Small intestine (tissue), 7 donors: ENCODE measurements at regions not wholly inside any gene's neighbourhood (a gene's known extent, or its start where the extent isn't known, plus 50 kb on each side); places are given as distances from the start of the nearest gene placed in this dataset.

ENCODE experiments used
- DNase-seq, 2 donors: peaks; one replicate each; pipeline versions ENCODE4 v3.0.0 to v3.0.0-alpha.2; 2013
- FAIRE-seq: peaks from 2 replicates; lab custom pipeline; 2012; peaks lifted over from hg19 to GRCh38; lab: Jason Lieb, UNC
- H3K27ac ChIP-seq, 3 donors: one replicate each; pipeline ENCODE4 v1.5.1; 2013; ENCODE audit warnings: low read length in 2 of 3, mild to moderate bottlenecking in 2 of 3, control low read depth in 1 of 3, inconsistent platforms in 1 of 3, low read depth in 1 of 3, moderate library complexity in 1 of 3
- H3K27me3 ChIP-seq, 3 donors: one replicate each; pipeline ENCODE4 v1.6.1; 2013; ENCODE audit warnings: low read length in 3 of 3, inconsistent platforms in 1 of 3; ENCODE audit not compliant: control insufficient read depth in 3 of 3, insufficient read depth in 3 of 3
- H3K36me3 ChIP-seq, 3 donors: one replicate each; pipeline ENCODE4 v1.6.1; 2013; ENCODE audit warnings: low read length in 3 of 3, inconsistent platforms in 1 of 3, low read depth in 1 of 3, mild to moderate bottlenecking in 1 of 3, moderate library complexity in 1 of 3; ENCODE audit not compliant: control insufficient read depth in 3 of 3, insufficient read depth in 2 of 3
- H3K4me1 ChIP-seq, 3 donors: one replicate each; pipeline ENCODE4 v1.6.1; 2013; ENCODE audit warnings: low read length in 2 of 3, inconsistent platforms in 1 of 3, low read depth in 1 of 3, mild to moderate bottlenecking in 1 of 3, moderate library complexity in 1 of 3; ENCODE audit not compliant: control insufficient read depth in 3 of 3, insufficient read depth in 2 of 3
- H3K4me3 ChIP-seq, 3 donors: one replicate each; pipeline ENCODE4 v1.5.1; 2013; ENCODE audit warnings: low read length in 3 of 3, control low read depth in 1 of 3, inconsistent platforms in 1 of 3, low read depth in 1 of 3, mild to moderate bottlenecking in 1 of 3, moderate library complexity in 1 of 3
- H3K9me3 ChIP-seq, 2 donors: one replicate each; pipeline ENCODE4 v1.6.1; 2013; ENCODE audit warnings: low read depth in 1 of 2, low read length in 1 of 2; ENCODE audit not compliant: control insufficient read depth in 2 of 2, insufficient read depth in 1 of 2
- WGBS, 3 donors: extraction: QIAGEN DNeasy Blood & Tissue Kit; methylation state at CpG; one replicate each; pipeline ENCODE4 v1.1.7; 2013; 5-methylcytosine and 5-hydroxymethylcytosine counted together
- donor health status: healthy with polysubstance abuse.
- donor health status: control.
- donor health status: control.
- donor health status: Bipolar disorder and iron deficiency.
- donor health status: healthy.

DNA sequence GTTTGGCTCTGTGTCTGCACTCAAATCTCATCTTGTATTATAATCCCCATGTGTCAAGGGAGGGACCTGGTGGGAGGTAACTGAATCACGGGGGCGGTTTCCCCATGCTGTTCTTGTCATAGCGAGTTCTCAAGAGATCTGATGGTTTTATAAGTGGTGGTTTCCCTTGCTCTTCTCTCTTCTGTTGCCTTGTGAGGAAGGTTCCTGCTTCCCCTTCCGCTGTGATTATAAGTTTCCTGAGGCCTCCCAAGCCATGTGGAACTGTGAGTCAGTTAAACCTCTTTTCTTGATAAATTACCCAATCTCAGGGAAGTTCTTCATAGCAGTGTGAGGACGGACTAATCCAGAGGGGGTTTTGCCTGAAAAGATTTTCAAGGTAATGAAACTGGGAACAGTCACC is 245.4 kb downstream of the GALR1 start:
- FAIRE-seq (no peak), DNase-seq (no peak)

DNA sequence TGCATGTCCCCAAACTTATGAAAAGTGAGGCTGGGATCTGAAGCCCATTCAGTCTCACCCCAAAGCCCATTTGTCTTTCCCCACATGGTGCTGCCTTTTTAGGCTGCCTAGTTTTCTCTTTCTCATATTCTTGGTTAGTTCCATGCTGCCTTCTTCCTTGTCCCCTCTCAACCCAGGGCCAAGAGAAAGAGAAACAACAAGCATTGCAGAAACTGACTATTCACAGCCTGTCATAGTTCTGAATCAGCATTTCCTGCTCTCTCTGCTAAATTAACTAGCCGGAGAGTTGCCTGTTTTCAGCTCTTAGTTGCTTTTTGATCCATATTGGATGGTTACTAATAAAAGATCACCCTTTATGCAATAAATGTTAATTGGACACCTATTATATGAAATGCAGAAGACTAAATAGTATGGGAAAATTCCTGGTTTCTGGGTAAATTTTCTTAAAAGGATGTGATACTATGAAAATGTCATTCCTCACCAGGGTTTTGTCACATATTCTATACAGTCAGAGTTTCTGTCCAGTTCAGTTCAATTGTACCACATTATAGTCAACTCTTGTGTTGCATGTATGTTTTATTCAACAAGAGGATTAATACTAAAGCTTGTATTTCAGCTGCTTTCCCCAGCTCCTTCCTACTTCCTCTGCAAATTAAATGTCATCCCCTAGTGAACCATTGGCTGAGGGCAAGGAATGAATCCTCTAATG is 246.5 kb downstream of the GALR1 start:
- H3K4me1 ChIP-seq, result no peaks in the 10 kb centered on the region
- H3K27ac ChIP-seq, result no peak overlapping the region
- WGBS, 3 donors, result 42 to 59% (median 53%) methylated on average over 1 of the region's 1 CpG
- H3K4me3 ChIP-seq, result no peak overlapping the region
- peaks cover 0 to 3% of the 10 kb centered on the region in 2 donors for H3K9me3 ChIP-seq
- FAIRE-seq (no peak), DNase-seq (no peak)
- H3K27me3 ChIP-seq, result peaks cover 0 to 2% (median 0%) of the 10 kb centered on the region in 3 donors
- H3K36me3 ChIP-seq, result no peaks in the 10 kb centered on the region

More for the DNA sequence above, 245.4 kb downstream of the GALR1 start:
- no peak overlapping the region for H3K27ac ChIP-seq
- H3K27me3 ChIP-seq, result peaks cover 0 to 2% (median 0%) of the 10 kb centered on the region in 3 donors
- peaks cover 0 to 3% of the 10 kb centered on the region in 2 donors for H3K9me3 ChIP-seq
- WGBS, 3 donors, result 27 to 84% (median 78%) methylated on average over 5 of the region's 5 CpGs
- H3K36me3 ChIP-seq, result no peaks in the 10 kb centered on the region
- H3K4me1 ChIP-seq, result no peaks in the 10 kb centered on the region
- no peak overlapping the region for H3K4me3 ChIP-seq

DNA sequence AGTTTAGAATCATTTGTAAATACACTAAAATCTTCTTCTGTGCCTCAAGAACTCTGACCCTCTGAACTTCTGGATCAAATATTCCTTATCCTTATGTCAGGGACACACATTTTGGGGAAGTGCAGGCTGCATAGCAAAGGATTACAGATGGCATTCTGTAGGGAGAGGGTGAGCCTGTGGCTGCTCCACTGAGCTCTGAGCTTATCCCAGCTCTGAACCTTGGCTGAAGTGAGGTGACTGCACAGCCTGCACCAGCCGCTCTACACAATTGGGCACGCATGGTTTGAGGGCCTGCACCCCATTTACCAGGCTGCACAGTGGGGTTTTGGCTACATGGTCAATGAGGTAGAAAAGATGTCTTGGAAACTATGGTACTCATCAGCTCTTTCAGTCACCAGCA is 251.6 kb downstream of the GALR1 start:
- DNase-seq (no peak), FAIRE-seq (no peak)
- Histone ChIP-seq H3K27me3 (no peaks in the 10 kb centered on the region), H3K36me3 (no peaks in the 10 kb centered on the region), H3K27ac (no peak overlapping the region), H3K4me3 (no peak overlapping the region), H3K4me1 (no peaks in the 10 kb centered on the region), H3K9me3 (peaks cover 0 to 3% of the 10 kb centered on the region in 2 donors)
- 42 to 69% (median 50%) methylated on average over 2 of the region's 2 CpGs for WGBS, 3 donors

DNA sequence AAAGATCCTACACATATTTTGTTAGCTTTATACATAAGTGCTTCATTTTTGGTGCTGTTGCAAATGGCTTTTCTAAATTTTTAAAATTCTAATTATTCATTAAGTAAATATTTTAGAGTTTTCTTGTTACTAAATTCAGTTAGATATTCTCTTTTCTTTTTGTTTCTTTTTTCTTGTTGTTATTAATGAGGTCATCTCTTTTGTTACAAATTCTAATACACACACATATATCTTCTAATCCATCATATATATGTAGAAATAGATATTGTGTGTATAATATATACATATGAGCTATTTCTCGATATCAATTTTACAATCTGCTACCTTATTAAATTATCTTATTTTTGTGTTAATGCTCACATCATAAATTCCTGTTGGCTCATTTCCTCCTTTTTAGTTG is 255.9 kb downstream of the GALR1 start:
- no peak for FAIRE-seq
- WGBS, 3 donors, result 93 to 98% (median 95%) methylated on average over 1 of the region's 1 CpG
- no peak overlapping the region for H3K4me3 ChIP-seq

DNA sequence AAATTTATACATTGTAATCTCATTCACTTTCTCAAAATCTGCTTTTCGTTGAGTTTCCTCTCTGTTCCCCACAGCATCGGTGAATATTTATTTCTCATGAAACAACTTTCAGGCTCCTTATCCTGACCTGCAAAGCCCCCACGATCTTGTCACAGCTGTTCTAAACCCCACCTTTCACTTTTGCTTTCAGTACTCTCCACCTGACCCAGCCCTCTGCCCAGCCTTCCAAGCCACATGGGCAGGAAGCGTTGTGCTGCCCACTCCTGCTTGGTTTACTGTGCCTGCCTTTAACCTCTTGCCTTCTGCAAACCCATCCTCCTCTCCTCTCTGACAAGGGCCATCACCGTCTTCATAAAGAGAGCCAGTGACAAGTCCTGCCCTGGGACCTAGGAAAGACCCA is 262.5 kb downstream of the GALR1 start:
- Histone ChIP-seq H3K9me3 (no peaks in the 10 kb centered on the region), H3K4me1 (no peaks in the 10 kb centered on the region), H3K36me3 (no peaks in the 10 kb centered on the region), H3K27me3 (peaks cover 0 to 2% (median 0%) of the 10 kb centered on the region in 3 donors), H3K4me3 (no peak overlapping the region), H3K27ac (no peak overlapping the region)
- DNase-seq (no peak), FAIRE-seq (no peak)
- 64 to 75% (median 72%) methylated on average over 5 of the region's 5 CpGs for WGBS, 3 donors

More for the DNA sequence above, 255.9 kb downstream of the GALR1 start:
- no peaks in the 10 kb centered on the region for H3K9me3 ChIP-seq
- H3K4me1 ChIP-seq, result no peaks in the 10 kb centered on the region
- no peak for DNase-seq
- no peak overlapping the region for H3K27ac ChIP-seq
- peaks cover 0 to 2% (median 0%) of the 10 kb centered on the region in 3 donors for H3K27me3 ChIP-seq
- H3K36me3 ChIP-seq, result no peaks in the 10 kb centered on the region

DNA sequence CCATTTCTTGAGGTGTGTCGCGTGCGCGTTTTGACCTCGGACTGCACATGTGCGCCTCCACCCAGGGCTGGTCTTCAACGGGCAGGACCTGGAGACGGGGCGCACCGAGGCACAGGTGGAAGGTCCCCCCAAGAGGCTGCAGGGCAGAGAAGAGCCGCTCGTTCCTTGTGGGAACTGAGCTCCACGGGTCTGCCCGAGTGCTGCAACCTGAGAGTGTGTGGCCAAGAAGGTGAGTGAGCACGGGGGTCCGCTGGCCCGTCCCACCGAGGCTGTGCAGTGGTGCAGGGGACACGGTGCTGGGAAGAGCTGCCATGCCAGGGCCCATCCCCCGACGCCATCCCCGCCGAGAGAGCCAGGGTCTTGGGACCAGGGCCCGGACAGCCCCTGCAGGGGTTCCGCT is 268.3 kb downstream of the GALR1 start:
- FAIRE-seq, result no peak
- Histone ChIP-seq H3K36me3 (no peaks in the 10 kb centered on the region), H3K9me3 (peaks cover 1 to 12% of the 10 kb centered on the region in 2 donors), H3K4me3 (no peak overlapping the region), H3K4me1 (no peaks in the 10 kb centered on the region), H3K27ac (no peak overlapping the region), H3K27me3 (no peaks in the 10 kb centered on the region)
- DNase-seq, result no peak
- WGBS, 3 donors, result 91 to 94% (median 93%) methylated on average over 23 to 25 of the region's 25 CpGs

DNA sequence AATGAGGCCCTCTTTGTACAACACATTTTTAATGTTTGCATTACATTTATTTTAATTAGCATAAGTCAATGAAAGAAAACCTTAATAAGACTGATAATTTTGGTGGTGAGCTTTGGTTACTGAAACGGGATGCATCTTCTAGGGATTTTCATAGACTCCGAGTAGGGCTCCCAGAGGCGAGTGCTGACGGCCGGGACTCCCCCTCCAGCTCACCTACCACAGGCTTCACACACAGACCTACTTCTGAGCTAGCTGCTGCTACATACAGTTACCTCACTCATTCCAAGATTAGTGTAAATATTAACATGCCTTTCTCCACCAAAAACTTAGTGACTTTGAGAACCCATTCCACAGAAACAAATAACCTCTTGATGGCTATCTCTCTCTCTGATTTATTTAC is 271.1 kb downstream of the GALR1 start:
- no peak for FAIRE-seq
- H3K27ac ChIP-seq, result no peak overlapping the region
- no peak overlapping the region for H3K4me3 ChIP-seq
- no peaks in the 10 kb centered on the region for H3K36me3 ChIP-seq
- H3K27me3 ChIP-seq, result no peaks in the 10 kb centered on the region
- H3K9me3 ChIP-seq, result peaks cover 1 to 14% of the 10 kb centered on the region in 2 donors
- DNase-seq, result no peak
- 79 to 95% (median 91%) methylated on average over 5 of the region's 5 CpGs for WGBS, 3 donors
- no peaks in the 10 kb centered on the region for H3K4me1 ChIP-seq

DNA sequence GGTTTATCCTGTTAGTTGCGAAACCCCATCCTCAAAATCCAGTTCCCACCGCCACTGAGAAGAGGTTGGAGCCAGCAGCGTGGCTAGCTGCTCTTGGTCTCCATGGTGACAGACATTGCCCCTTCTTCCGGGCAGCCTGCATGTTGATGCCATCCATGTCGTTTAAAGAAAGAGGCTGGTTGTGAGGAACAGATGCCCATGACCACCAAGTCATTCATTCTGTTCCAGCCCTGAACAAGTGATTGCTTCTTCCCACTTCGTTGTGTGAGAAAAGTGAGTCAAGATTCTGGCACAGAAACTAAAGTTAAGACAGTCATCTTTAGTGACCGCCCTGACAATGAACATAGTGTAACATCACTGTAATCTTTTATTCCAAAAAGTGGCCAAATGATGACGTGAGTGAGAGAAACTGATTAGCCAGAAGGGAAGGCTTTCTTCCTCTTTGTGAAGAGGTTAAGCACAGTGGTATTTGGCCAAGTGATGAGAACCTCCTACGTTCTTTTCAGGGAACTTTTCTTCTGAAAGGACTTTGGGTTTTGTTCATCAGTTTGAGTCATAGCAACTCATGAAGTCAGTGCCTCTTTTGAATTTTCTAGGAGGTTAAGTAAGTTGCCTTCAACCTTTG is 272.5 kb downstream of the GALR1 start:
- H3K27me3 ChIP-seq, result no peaks in the 10 kb centered on the region
- WGBS, 3 donors, result 74 to 82% (median 79%) methylated on average over 9 of the region's 9 CpGs
- peaks cover 1 to 23% of the 10 kb centered on the region in 2 donors for H3K9me3 ChIP-seq
- no peak overlapping the region for H3K4me3 ChIP-seq
- H3K27ac ChIP-seq, result no peak overlapping the region
- H3K4me1 ChIP-seq, result no peaks in the 10 kb centered on the region
- no peaks in the 10 kb centered on the region for H3K36me3 ChIP-seq
- DNase-seq (no peak), FAIRE-seq (no peak)
